Right atrium auricular region (tissue), 2 donors: ENCODE measurements at regions not wholly inside any gene's neighbourhood (a gene's known extent, or its start where the extent isn't known, plus 50 kb on each side); places are given as distances from the start of the nearest gene placed in this dataset.

ENCODE experiments used
- DNase-seq: peaks from one replicate; pipeline ENCODE4 v3.0.0-alpha.2; 2019; ENCODE audit warnings: low spot score
- H3K27ac ChIP-seq, 2 donors: fragments of 200-600 bp; sonication (generic); 1 replicate in 1 of 2; 2 replicates in 1 of 2; pipeline ENCODE4 v1.5.1; 2016 to 2019
- H3K27me3 ChIP-seq, 2 donors: fragments of 200-600 bp; sonication (generic); one replicate each; pipeline versions ENCODE4 v1.5.1 to v1.6.0; 2017 to 2019
- H3K36me3 ChIP-seq: fragments of 200-600 bp; sonication (generic); one replicate; pipeline ENCODE4 v1.5.1; 2016
- H3K4me1 ChIP-seq, 2 donors: fragments of 200-600 bp; sonication (generic); one replicate each; pipeline versions ENCODE4 v1.5.1 to v1.6.0; 2017 to 2019
- H3K4me3 ChIP-seq, 2 donors: fragments of 200-600 bp; sonication (generic); 1 replicate in 1 of 2; 2 replicates in 1 of 2; pipeline ENCODE4 v1.5.1; 2017 to 2019; ENCODE audit warnings: mild to moderate bottlenecking in 1 of 2, moderate library complexity in 1 of 2
- H3K9me3 ChIP-seq, 2 donors: fragments of 200-600 bp; sonication (generic); one replicate each; pipeline ENCODE4 v1.5.1; 2019
- CTCF ChIP-seq, 2 donors: fragments of 200-600 bp; sonication (generic); IDR thresholded peaks; one replicate each; pipeline ENCODE4 v1.5.1; 2019; ENCODE audit warnings: antibody characterized with exemption in 2 of 2

- no peak overlapping the region for H3K27ac ChIP-seq
- no peak overlapping the region for H3K4me3 ChIP-seq
- H3K27me3 ChIP-seq: no peaks in the 10 kb centered on the region
- no peak for TF ChIP-seq CTCF (IDR thresholded peaks at IDR 0.05)
- H3K36me3 ChIP-seq: no peaks in the 10 kb centered on the region
- no peaks in the 10 kb centered on the region for H3K9me3 ChIP-seq
- H3K4me1 ChIP-seq: no peaks in the 10 kb centered on the region
- no peak for DNase-seq
These were observed 465.3 kb upstream of the CBLB start for GRCh38 chr3:106333911-106334618.

- TF ChIP-seq CTCF (IDR thresholded peaks at IDR 0.05): no peak
- H3K36me3 ChIP-seq: no peaks in the 10 kb centered on the region
These were observed 467.8 kb upstream of the CBLB start for GRCh38 chr3:106336619-106337018.

DNA sequence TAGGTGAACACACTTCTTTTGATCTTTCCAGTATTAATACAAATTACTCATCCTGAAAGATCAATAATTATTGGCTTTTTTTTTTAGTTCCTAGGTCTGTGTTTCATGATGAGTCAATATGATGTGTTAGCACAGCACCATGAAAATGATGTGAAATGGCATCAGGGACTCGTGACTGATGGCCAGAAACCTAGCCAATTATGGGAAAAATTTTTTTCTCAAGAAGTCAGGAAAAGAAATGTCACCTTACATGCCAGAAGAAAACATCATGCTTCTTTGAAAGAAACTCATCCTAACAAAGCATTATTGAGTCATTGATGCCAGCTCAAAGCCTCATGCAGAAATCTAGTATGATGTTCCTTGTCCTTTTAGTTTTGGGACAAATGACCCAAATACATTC, 468.3 kb upstream of the CBLB start:
- H3K27ac ChIP-seq: no peak overlapping the region
- H3K9me3 ChIP-seq: no peaks in the 10 kb centered on the region
- H3K27me3 ChIP-seq: no peaks in the 10 kb centered on the region
- TF ChIP-seq CTCF (IDR thresholded peaks at IDR 0.05): no peak
- no peak overlapping the region for H3K4me3 ChIP-seq
- DNase-seq: no peak
- H3K4me1 ChIP-seq: no peaks in the 10 kb centered on the region
- no peaks in the 10 kb centered on the region for H3K36me3 ChIP-seq

More at GRCh38 chr3:106336619-106337018, 467.8 kb upstream of the CBLB start:
- H3K27me3 ChIP-seq: no peaks in the 10 kb centered on the region
- no peak overlapping the region for H3K4me3 ChIP-seq
- H3K4me1 ChIP-seq: no peaks in the 10 kb centered on the region
- H3K9me3 ChIP-seq: no peaks in the 10 kb centered on the region
- no peak for DNase-seq
- H3K27ac ChIP-seq: no peak overlapping the region

- no peak overlapping the region for H3K4me3 ChIP-seq
- TF ChIP-seq CTCF (IDR thresholded peaks at IDR 0.05): no peak
- DNase-seq: no peak
- H3K4me1 ChIP-seq: no peaks in the 10 kb centered on the region
- no peaks in the 10 kb centered on the region for H3K27me3 ChIP-seq
- H3K27ac ChIP-seq: no peak overlapping the region
- no peaks in the 10 kb centered on the region for H3K9me3 ChIP-seq
- H3K36me3 ChIP-seq: no peaks in the 10 kb centered on the region
These were observed 469.9 kb upstream of the CBLB start for GRCh38 chr3:106338582-106339214.

DNA sequence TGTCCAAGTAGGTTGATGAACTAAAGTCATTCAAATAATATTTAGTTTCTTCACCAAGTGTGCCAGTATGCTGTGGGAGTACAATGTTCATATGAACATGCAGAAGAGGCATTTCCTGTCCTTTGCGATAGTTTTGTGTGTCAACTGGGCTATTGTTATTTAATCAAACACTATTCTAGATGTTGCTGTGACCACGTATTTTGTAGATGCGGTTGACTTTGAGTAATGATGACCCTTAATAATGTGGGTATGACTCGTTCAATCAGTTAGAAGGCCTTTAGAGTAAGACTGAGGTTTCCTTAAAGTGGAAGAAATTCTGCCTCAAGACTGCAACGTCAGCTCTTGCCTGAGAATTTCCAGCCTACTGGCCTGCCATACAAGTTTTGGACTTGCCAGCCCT, 470.7 kb upstream of the CBLB start:
- no peaks in the 10 kb centered on the region for H3K36me3 ChIP-seq
- no peak for DNase-seq
- H3K4me3 ChIP-seq: no peak overlapping the region
- no peaks in the 10 kb centered on the region for H3K4me1 ChIP-seq
- H3K9me3 ChIP-seq: no peaks in the 10 kb centered on the region
- no peaks in the 10 kb centered on the region for H3K27me3 ChIP-seq
- no peak overlapping the region for H3K27ac ChIP-seq
- TF ChIP-seq CTCF (IDR thresholded peaks at IDR 0.05): no peak
